ENCODE measurements at regions not wholly inside any gene's neighbourhood (a gene's known extent, or its start where the extent isn't known, plus 50 kb on each side); places are given as distances from the start of the nearest gene placed in this dataset.
A peak's percentile ranks its signal among the peaks of the same experiment; 100 is the strongest.

DNA sequence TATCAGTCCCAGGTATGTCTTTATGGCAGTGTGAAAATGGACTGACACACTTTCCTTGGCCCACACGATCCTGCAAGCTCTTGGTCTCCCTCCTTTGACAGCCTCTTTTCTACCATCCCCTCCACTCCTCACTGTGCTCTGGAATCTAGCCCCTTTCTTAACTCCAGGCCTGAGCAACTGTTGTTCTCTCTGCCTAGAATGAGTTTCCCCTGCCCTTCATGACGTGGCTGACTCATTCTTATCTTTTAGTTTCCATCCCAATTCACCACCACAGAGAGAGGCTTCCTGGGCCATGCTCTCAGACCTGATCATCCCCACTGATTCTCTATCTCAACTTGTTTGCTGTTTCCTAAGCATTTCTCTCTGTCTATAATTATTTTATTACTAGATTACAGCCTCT, 157.4 kb upstream of the HMGA2 start (continued):
- TF ChIP-seq, protein P1, sequence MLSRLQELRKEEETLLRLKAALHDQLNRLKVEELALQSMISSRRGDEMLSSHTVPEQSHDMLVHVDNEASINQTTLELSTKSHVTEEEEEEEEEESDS (CRISPR knock-in tag; IDR thresholded peaks at IDR 0.05), result no peak
- no peak for TF ChIP-seq PCBP1 (IDR thresholded peaks at IDR 0.05; ENCODE audit: low read depth, low read length, poor library complexity, severe bottlenecking)
- no peak for TF ChIP-seq NONO (IDR thresholded peaks at IDR 0.05; ENCODE audit: low read depth in 2 of 2, low read length in 1 of 2)
- TF ChIP-seq, protein P2, sequence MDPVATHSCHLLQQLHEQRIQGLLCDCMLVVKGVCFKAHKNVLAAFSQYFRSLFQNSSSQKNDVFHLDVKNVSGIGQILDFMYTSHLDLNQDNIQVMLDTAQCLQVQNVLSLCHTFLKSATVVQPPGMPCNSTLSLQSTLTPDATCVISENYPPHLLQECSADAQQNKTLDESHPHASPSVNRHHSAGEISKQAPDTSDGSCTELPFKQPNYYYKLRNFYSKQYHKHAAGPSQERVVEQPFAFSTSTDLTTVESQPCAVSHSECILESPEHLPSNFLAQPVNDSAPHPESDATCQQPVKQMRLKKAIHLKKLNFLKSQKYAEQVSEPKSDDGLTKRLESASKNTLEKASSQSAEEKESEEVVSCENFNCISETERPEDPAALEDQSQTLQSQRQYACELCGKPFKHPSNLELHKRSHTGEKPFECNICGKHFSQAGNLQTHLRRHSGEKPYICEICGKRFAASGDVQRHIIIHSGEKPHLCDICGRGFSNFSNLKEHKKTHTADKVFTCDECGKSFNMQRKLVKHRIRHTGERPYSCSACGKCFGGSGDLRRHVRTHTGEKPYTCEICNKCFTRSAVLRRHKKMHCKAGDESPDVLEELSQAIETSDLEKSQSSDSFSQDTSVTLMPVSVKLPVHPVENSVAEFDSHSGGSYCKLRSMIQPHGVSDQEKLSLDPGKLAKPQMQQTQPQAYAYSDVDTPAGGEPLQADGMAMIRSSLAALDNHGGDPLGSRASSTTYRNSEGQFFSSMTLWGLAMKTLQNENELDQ (CRISPR knock-in tag; IDR thresholded peaks at IDR 0.05; ENCODE audit: borderline replicate concordance), result no peak
- no peak for TF ChIP-seq ADNP (tag; IDR thresholded peaks at IDR 0.05)
- TF ChIP-seq DPF2 (IDR thresholded peaks at IDR 0.05), result peak; percentile 82
- no peak for TF ChIP-seq KLF13 (tag; IDR thresholded peaks at IDR 0.05; ENCODE audit: borderline replicate concordance, low read depth)
- no peak for TF ChIP-seq ZNF23 (CRISPR knock-in tag; IDR thresholded peaks at IDR 0.05)
- no peak for TF ChIP-seq LCOR (CRISPR knock-in tag; IDR thresholded peaks at IDR 0.05)
- no peak for TF ChIP-seq ZNF707 (CRISPR knock-in tag; conservative IDR thresholded peaks at IDR 0.05)
- TF ChIP-seq HDAC1 (IDR thresholded peaks at IDR 0.05), result no peak
- no peak for TF ChIP-seq CBFB (CRISPR knock-in tag; IDR thresholded peaks at IDR 0.05)
- TF ChIP-seq GTF2F1 (IDR thresholded peaks at IDR 0.05; ENCODE audit: low read depth, low read length), result no peak
- no peak for TF ChIP-seq STAT5A (IDR thresholded peaks at IDR 0.05; ENCODE audit: borderline replicate concordance, low read length)
- TF ChIP-seq, protein P3, sequence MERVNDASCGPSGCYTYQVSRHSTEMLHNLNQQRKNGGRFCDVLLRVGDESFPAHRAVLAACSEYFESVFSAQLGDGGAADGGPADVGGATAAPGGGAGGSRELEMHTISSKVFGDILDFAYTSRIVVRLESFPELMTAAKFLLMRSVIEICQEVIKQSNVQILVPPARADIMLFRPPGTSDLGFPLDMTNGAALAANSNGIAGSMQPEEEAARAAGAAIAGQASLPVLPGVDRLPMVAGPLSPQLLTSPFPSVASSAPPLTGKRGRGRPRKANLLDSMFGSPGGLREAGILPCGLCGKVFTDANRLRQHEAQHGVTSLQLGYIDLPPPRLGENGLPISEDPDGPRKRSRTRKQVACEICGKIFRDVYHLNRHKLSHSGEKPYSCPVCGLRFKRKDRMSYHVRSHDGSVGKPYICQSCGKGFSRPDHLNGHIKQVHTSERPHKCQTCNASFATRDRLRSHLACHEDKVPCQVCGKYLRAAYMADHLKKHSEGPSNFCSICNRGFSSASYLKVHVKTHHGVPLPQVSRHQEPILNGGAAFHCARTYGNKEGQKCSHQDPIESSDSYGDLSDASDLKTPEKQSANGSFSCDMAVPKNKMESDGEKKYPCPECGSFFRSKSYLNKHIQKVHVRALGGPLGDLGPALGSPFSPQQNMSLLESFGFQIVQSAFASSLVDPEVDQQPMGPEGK (CRISPR knock-in tag; IDR thresholded peaks at IDR 0.05; ENCODE audit: borderline replicate concordance), result no peak
- TF ChIP-seq, protein P4, sequence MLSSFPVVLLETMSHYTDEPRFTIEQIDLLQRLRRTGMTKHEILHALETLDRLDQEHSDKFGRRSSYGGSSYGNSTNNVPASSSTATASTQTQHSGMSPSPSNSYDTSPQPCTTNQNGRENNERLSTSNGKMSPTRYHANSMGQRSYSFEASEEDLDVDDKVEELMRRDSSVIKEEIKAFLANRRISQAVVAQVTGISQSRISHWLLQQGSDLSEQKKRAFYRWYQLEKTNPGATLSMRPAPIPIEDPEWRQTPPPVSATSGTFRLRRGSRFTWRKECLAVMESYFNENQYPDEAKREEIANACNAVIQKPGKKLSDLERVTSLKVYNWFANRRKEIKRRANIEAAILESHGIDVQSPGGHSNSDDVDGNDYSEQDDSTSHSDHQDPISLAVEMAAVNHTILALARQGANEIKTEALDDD (IDR thresholded peaks at IDR 0.05), result peak; percentile 39; the same call in 1 of the 2 replicates
- TF ChIP-seq GABPB1 (CRISPR knock-in tag; IDR thresholded peaks at IDR 0.05), result no peak
- TF ChIP-seq ZNF121 (CRISPR knock-in tag; conservative IDR thresholded peaks at IDR 0.05), result no peak
- TF ChIP-seq RBM14 (IDR thresholded peaks at IDR 0.05; ENCODE audit: borderline replicate concordance, insufficient read depth, low read depth, low read length), result no peak
- TF ChIP-seq, protein P5, sequence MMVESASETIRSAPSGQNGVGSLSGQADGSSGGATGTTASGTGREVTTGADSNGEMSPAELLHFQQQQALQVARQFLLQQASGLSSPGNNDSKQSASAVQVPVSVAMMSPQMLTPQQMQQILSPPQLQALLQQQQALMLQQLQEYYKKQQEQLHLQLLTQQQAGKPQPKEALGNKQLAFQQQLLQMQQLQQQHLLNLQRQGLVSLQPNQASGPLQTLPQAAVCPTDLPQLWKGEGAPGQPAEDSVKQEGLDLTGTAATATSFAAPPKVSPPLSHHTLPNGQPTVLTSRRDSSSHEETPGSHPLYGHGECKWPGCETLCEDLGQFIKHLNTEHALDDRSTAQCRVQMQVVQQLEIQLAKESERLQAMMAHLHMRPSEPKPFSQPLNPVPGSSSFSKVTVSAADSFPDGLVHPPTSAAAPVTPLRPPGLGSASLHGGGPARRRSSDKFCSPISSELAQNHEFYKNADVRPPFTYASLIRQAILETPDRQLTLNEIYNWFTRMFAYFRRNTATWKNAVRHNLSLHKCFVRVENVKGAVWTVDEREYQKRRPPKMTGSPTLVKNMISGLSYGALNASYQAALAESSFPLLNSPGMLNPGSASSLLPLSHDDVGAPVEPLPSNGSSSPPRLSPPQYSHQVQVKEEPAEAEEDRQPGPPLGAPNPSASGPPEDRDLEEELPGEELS (CRISPR knock-in tag; IDR thresholded peaks at IDR 0.05; ENCODE audit: borderline replicate concordance), result no peak
- no peak for TF ChIP-seq FIP1L1 (IDR thresholded peaks at IDR 0.05; ENCODE audit: low read depth, low read length, poor library complexity, severe bottlenecking)
- TF ChIP-seq CAMTA2 (CRISPR knock-in tag; conservative IDR thresholded peaks at IDR 0.05), result no peak
